Uterus (tissue), 2 donors: ENCODE measurements at regions not wholly inside any gene's neighbourhood (a gene's known extent, or its start where the extent isn't known, plus 50 kb on each side); places are given as distances from the start of the nearest gene placed in this dataset.

ENCODE experiments used
- CTCF ChIP-seq, 4 experiments: fragments of 200-600 bp in 2 of 4; fragments of 450-650 bp in 2 of 4; sonication (generic) in 2 of 4; IDR thresholded peaks; one replicate each; pipeline ENCODE4 v1.5.1; 2016 to 2019; ENCODE audit warnings: antibody characterized with exemption in 4 of 4, mild to moderate bottlenecking in 2 of 4, moderate library complexity in 1 of 4
- POLR2A ChIP-seq, 2 donors: fragments of 450-650 bp; IDR thresholded peaks; one replicate each; pipeline ENCODE4 v1.6.1; 2016; ENCODE audit warnings: antibody characterized with exemption in 2 of 2, mild to moderate bottlenecking in 1 of 2, moderate library complexity in 1 of 2

DNA sequence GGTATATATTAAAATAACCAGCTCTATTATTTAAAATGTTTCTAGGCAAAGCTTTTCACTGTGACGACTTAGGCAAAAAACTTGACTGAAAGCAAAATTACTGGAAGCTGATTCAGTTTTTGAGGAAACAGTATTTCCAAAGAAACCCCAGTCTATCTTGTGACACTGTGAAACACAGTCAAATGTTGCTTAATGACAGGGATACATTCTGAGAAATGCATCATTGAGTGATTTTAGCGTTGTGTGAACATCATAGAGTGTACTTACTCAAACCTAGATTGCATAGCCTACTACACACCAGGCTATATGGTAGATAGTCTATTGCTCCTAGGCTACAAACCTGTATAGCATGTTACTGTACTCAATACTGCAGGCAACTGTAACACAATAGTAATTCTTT lies 116.9 kb upstream of the KCNK1 start:
- TF ChIP-seq CTCF (IDR thresholded peaks at IDR 0.05) = no peak
- no peak for TF ChIP-seq POLR2A (IDR thresholded peaks at IDR 0.05)
